Fibroblast of skin of left quadriceps (primary cell): ENCODE measurements at regions not wholly inside any gene's neighbourhood (a gene's known extent, or its start where the extent isn't known, plus 50 kb on each side); places are given as distances from the start of the nearest gene placed in this dataset.

Experiments used
- DNase-seq, 2 experiments: peaks; one replicate each; pipeline ENCODE4 v3.0.0-alpha.2; 2013; ENCODE audit warnings: low read depth in 2 of 2

- DNase-seq = peak; percentile 43 to 45
Observed at GRCh38 chr11:119474682-119475596, 52.0 kb upstream of the THY1 start.

GRCh38 chr11:119473901-119474681 lies 51.1 kb upstream of the THY1 start:
- DNase-seq = no peak

DNA sequence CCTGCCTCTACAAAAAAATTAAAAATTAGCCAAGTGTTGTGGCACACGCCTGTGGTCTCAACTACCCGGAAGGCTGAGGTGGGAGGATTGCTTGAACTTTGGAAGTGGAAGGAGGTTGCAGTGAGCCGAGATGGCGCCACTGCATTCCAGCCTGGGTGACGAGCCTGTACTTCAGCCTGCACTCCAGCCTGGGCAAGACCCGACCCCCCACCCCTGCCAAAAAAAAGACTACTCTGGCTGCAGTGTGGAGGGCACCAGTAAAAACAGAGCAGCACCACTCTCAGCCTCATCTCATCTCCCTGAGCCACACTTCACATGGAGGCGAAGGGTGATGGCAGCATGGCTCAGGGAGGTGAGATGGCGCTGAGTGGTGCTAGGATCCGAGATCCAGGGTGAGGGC lies 50.3 kb upstream of the THY1 start:
- no peak for DNase-seq

- DNase-seq = no peak
Observed at GRCh38 chr11:119472856-119473222, 49.9 kb upstream of the THY1 start.
